Ectodermal cell (in vitro differentiated cells): ENCODE measurements at regions not wholly inside any gene's neighbourhood (a gene's known extent, or its start where the extent isn't known, plus 50 kb on each side); places are given as distances from the start of the nearest gene placed in this dataset.

Experiments
- H3K27ac ChIP-seq: 2 replicates; pipeline ENCODE4 v1.7.0; 2013; ENCODE audit warnings: mild to moderate bottlenecking, low read depth, low read length; ENCODE audit not compliant: insufficient read depth, poor library complexity, severe bottlenecking
- H3K27me3 ChIP-seq: 2 replicates; pipeline ENCODE4 v1.7.0; 2013; ENCODE audit warnings: mild to moderate bottlenecking, low read length; ENCODE audit not compliant: insufficient read depth, control insufficient read depth, poor library complexity, severe bottlenecking
- H3K36me3 ChIP-seq: one replicate; pipeline ENCODE4 v1.7.0; 2013; ENCODE audit warnings: low read length; ENCODE audit not compliant: control insufficient read depth, insufficient read depth
- H3K4me1 ChIP-seq: one replicate; pipeline ENCODE4 v1.7.0; 2013; ENCODE audit warnings: low read length; ENCODE audit not compliant: control insufficient read depth, insufficient read depth
- H3K4me3 ChIP-seq: 2 replicates; pipeline ENCODE4 v1.7.0; 2013; ENCODE audit warnings: low read depth, low read length, control low read depth; ENCODE audit not compliant: insufficient read depth
- H3K9me3 ChIP-seq: 2 replicates; pipeline ENCODE4 v1.7.0; 2013; ENCODE audit warnings: mild to moderate bottlenecking, low read length, moderate library complexity; ENCODE audit not compliant: control insufficient read depth
- WGBS, 2 experiments: methylation state at CpG; one replicate each; pipeline ENCODE4 v1.1.7; 2013; ENCODE audit warnings: missing lambda C conversion rate in 2 of 2; 5-methylcytosine and 5-hydroxymethylcytosine counted together

DNA sequence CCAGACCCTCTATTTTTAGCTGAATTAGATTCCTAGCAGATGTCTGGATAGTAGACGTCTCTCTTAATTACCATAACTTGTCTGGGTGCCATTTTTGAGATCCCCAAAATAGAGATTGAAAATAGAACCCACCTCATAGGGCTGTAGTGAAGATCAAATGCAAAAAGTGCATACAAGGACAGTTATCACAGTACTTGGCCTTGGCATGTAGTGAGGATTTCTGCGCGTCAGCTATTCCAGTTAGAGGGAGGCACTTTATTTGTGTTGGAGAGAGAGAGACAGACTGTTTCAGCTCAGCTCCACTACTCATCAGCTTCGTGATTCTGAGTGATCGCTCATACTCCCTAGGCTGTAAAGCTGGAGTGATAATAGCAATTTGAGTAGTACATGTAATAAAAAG lies 59.6 kb upstream of the CDH13 start:
- H3K27ac ChIP-seq: no peak overlapping the region
- 63 to 74% methylated on average over 3 to 4 of the region's 5 CpGs for whole genome bisulfite sequencing, 2 experiments
- no peaks in the 10 kb centered on the region for H3K9me3 ChIP-seq
- no peak overlapping the region for H3K4me3 ChIP-seq
- H3K36me3 ChIP-seq: no peaks in the 10 kb centered on the region
- H3K4me1 ChIP-seq: no peaks in the 10 kb centered on the region
- no peaks in the 10 kb centered on the region for H3K27me3 ChIP-seq

DNA sequence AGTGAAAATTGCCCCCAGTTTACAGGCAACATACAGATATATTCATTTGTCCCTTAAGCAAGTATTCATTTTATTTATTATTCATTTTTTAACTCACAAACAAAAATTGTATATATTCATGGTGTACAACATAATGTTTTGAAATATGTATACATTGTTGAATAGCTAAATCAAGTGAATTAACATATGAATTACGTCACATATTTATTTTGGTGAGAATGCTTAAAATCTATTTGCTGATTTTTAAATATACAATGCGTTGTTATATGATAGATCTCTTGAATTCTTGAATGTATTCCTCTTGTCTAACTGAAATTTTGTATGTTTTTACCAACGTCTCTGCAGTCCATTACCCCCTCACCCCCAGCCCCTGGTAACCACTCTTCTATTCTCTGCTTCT lies 63.4 kb upstream of the CDH13 start:
- Histone ChIP-seq H3K4me3 (no peak overlapping the region), H3K36me3 (no peaks in the 10 kb centered on the region), H3K27ac (no peak overlapping the region), H3K27me3 (no peaks in the 10 kb centered on the region), H3K9me3 (no peaks in the 10 kb centered on the region), H3K4me1 (no peaks in the 10 kb centered on the region)
- 89 to 94% methylated on average over 2 to 3 of the region's 3 CpGs for WGBS, 2 experiments

DNA sequence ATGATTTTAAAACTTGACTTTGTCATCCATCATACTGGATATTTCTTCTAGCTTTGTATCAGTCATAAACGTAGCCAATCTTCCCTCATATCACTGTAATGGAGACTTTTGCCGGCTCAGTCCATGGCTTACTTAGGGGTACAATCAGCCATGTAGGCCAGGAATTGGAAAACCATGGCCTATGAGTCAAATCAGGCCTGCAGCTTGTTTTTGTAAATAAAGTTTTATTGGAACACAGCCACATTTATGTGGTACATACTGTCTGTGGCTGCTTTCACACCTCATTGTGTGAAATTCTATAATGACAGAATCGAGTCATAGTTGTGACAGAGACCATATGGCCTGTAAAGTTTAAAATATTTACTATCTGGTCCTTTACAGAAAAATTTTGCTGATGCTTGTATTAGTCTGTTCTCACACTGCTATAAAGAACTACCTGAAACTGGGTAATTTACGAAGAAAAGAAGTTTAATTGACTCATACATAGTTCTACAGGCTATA lies 64.5 kb upstream of the CDH13 start:
- H3K27ac ChIP-seq: no peak overlapping the region
- no peaks in the 10 kb centered on the region for H3K27me3 ChIP-seq
- H3K36me3 ChIP-seq: no peaks in the 10 kb centered on the region
- no peaks in the 10 kb centered on the region for H3K4me1 ChIP-seq
- 88 to 95% methylated on average over 4 of the region's 4 CpGs for WGBS, 2 experiments
- H3K9me3 ChIP-seq: no peaks in the 10 kb centered on the region
- H3K4me3 ChIP-seq: no peak overlapping the region

DNA sequence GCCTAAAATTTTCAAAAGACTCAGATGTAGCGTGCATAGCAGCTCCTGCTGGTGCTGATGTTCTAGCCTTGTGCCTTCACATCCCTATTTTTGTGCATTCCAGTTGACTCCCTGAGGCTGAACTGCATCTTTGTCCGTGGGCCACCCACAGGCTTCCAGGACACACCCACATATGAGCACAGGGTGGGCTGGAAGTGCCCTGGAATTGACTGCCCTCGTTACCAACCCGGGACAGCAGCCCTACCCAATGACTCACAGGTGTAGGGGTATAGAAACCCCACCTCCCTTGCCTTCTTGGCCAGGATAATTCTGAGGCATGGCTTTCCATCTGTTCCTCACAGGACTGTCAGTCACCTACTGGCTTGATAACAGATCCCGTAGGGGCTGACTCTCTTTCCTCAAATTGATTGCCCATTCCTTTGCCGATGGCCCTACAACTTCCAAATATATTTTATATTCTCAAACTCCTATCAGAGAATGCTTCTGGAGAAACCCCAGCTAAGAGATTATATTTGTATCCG lies 65.9 kb upstream of the CDH13 start:
- Histone ChIP-seq H3K36me3 (no peaks in the 10 kb centered on the region), H3K9me3 (no peaks in the 10 kb centered on the region), H3K4me1 (no peaks in the 10 kb centered on the region), H3K27ac (no peak overlapping the region), H3K4me3 (no peak overlapping the region), H3K27me3 (no peaks in the 10 kb centered on the region)
- 71 to 82% methylated on average over 6 of the region's 7 CpGs for WGBS, 2 experiments

DNA sequence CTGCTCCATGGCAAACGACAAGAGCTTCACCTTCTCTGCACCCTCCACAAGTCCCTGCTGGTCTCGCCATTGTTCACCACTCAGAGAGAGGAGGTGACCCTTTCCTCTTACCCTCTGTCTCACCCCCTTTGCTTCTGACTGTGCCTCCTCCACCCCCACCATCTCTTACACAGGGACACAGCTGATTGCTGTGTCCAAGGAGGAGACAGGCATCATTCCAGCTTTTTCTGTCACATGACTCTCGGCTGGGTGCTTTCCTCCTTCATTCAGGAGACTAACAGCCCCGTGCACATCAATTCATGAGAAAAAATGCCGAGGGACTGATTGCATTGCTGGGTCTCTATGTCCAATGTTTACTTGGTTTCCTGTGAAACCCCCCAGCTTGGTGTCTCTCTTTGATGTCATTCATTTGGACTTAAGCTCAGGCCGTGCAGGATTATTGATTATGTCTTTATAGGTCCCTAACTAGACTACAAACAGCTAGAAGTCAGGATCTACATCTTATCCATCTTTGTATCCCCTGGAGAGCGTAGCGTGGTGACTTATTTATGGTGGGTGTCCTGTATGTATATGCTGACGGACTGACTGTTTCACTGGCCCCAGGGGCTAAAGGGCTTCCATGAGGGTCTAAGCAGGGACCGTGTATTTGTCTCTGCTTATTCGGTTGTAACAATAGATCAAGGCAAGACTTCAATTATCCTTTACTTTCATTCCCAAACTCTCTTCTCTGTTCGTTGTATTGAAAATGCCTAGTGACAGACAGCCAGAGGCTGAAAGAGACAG lies 82.2 kb upstream of the CDH13 start:
- peak overlapping the region; percentile 67 for H3K27ac ChIP-seq
- WGBS, 2 experiments: 67 to 72% methylated on average over 12 of the region's 12 CpGs
- H3K36me3 ChIP-seq: no peaks in the 10 kb centered on the region

DNA sequence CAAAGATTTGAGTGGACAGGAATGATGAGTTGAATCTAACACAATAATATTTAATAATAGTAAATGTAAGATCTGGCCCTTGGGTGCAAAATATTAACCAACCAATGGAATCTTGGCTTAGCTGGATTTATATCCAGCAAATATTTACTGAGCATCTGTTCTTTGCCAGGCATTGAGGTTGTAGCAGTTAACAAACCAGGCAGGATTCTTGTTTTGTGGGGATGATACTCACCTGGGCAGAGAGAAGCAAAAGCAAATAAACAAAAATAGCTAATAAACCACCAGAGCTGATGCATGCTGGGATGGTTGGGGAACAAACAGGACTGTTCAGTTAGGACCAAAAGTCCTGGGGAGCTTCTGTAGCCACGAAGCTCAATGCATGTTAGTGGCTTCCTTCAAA lies 84.1 kb upstream of the CDH13 start:
- H3K4me3 ChIP-seq: no peak overlapping the region
- no peaks in the 10 kb centered on the region for H3K36me3 ChIP-seq
- 87 to 92% methylated on average over 1 of the region's 1 CpG for WGBS, 2 experiments
- no peaks in the 10 kb centered on the region for H3K27me3 ChIP-seq
- peaks cover 16% of the 10 kb centered on the region for H3K4me1 ChIP-seq
- H3K9me3 ChIP-seq: no peaks in the 10 kb centered on the region
- no peak overlapping the region for H3K27ac ChIP-seq

More for the DNA sequence above, 82.2 kb upstream of the CDH13 start:
- Histone ChIP-seq H3K27me3 (no peaks in the 10 kb centered on the region), H3K9me3 (no peaks in the 10 kb centered on the region), H3K4me1 (peaks cover 16% of the 10 kb centered on the region), H3K4me3 (no peak overlapping the region)

DNA sequence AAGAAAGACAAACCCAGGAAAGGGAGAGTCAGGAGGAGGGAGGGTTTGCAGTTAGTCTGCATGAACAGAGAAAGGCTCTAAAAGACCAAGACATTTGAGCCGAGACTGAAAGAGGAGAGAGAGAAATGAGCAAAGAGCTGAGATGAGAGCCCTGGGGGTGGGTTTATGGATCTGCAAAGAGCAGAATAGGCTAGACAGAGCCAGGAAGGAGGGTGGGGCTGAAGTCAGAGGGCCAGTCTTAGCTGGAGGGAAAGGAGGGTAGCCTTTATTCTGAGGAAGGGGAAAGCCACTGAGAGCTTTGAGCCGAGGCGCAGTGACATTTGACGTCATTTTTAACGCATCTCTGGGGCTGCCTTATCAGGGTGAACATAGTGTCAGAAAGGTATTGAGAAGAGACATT lies 85.7 kb upstream of the CDH13 start:
- Histone ChIP-seq H3K4me3 (no peak overlapping the region), H3K4me1 (peaks cover 16% of the 10 kb centered on the region), H3K36me3 (no peaks in the 10 kb centered on the region), H3K27me3 (no peaks in the 10 kb centered on the region), H3K9me3 (no peaks in the 10 kb centered on the region), H3K27ac (no peak overlapping the region)
- WGBS, 2 experiments: 90 to 94% methylated on average over 5 of the region's 5 CpGs

DNA sequence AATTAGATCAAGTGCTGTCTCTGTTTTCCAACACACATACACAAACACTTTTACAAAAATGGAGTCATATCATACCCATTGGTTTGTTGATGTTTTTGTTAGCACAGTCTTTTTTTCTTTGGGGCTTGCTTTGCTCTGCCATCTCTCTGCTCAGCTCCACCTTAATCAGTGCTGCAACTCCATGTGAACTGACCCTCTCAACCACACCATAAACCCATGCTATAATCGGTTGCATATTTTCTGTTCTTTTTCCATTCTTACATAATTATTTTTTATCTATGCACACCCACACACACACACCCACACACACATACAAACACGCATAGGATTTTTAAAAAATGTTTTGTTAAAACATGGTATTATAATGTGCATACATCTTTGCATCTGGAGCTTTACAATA lies 91.0 kb upstream of the CDH13 start:
- Histone ChIP-seq H3K27me3 (no peaks in the 10 kb centered on the region), H3K4me1 (no peaks in the 10 kb centered on the region), H3K27ac (no peak overlapping the region), H3K9me3 (no peaks in the 10 kb centered on the region), H3K36me3 (no peaks in the 10 kb centered on the region), H3K4me3 (no peak overlapping the region)
- 94 to 97% methylated on average over 1 to 2 of the region's 2 CpGs for WGBS, 2 experiments

DNA sequence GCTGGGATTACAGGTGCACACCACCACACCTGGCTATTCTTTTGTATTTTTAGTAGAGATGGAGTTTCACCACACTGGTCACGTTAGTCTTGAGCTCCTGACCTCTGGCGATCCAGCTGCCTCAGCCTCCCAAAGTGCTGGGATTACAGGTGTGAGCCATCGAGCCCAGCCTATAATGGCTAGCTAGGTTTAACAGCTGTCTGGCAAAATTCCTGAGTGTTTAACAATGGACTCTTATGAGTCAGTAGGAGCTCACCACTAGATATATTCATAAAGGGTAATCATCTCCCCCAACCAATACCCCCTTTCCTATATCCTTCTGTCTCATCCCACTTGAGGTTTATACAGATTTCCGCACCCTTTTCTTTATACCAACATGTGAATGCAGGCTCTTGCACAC lies 91.5 kb upstream of the CDH13 start:
- H3K9me3 ChIP-seq: no peaks in the 10 kb centered on the region
- no peak overlapping the region for H3K4me3 ChIP-seq
- H3K27ac ChIP-seq: no peak overlapping the region
- no peaks in the 10 kb centered on the region for H3K36me3 ChIP-seq
- WGBS, 2 experiments: 87 to 88% methylated on average over 3 to 4 of the region's 4 CpGs
- H3K27me3 ChIP-seq: no peaks in the 10 kb centered on the region
- no peaks in the 10 kb centered on the region for H3K4me1 ChIP-seq

DNA sequence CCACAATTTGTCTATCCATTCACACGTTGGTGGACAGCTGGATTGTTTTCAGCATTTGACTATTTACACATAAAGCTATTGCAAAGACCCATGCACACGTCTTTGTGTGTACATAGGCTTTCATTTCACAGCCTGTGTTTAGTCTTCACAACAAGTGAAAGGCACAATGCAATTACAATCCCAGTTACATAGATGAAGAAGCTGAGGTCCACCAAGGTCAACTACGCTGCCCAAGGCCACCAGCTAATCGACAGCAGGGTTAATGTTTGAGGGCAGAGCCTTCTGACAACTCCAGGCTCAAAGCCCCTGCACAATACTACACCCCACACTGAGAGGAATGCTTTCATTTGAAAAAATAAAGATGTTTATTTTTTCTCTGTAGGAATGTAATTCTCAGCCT lies 93.6 kb upstream of the CDH13 start:
- H3K4me1 ChIP-seq: no peaks in the 10 kb centered on the region
- H3K4me3 ChIP-seq: no peak overlapping the region
- H3K9me3 ChIP-seq: no peaks in the 10 kb centered on the region
- H3K27me3 ChIP-seq: no peaks in the 10 kb centered on the region
- no peak overlapping the region for H3K27ac ChIP-seq
- WGBS, 2 experiments: 85 to 89% methylated on average over 4 of the region's 4 CpGs
- H3K36me3 ChIP-seq: no peaks in the 10 kb centered on the region
